Upper lobe of left lung (tissue), 6 donors: ENCODE measurements at regions not wholly inside any gene's neighbourhood (a gene's known extent, or its start where the extent isn't known, plus 50 kb on each side); places are given as distances from the start of the nearest gene placed in this dataset.

Experiments used
- ATAC-seq, 2 donors: fragments of 200-7000 bp; cut with Tn5 transposase; one replicate each; pipeline ENCODE4 v1.9.1; 2022; ENCODE audit warnings: mild to moderate bottlenecking in 2 of 2, moderate library complexity in 2 of 2; ENCODE audit not compliant: low FRiP score in 2 of 2
- DNase-seq, 2 donors: peaks; one replicate each; pipeline ENCODE4 v3.0.0-alpha.2; 2019 to 2020
- H3K27ac ChIP-seq, 4 donors: fragments of 200-600 bp; sonication (generic); one replicate each; pipeline ENCODE4 v1.5.1; 2016 to 2019
- H3K27me3 ChIP-seq, 4 donors: fragments of 200-600 bp; sonication (generic); one replicate each; pipeline ENCODE4 v1.5.1; 2017 to 2019
- H3K36me3 ChIP-seq, 4 donors: fragments of 200-600 bp; sonication (generic); one replicate each; pipeline ENCODE4 v1.5.1; 2016 to 2019
- H3K4me1 ChIP-seq, 4 donors: fragments of 200-600 bp; sonication (generic); one replicate each; pipeline ENCODE4 v1.5.1; 2018 to 2019
- H3K4me3 ChIP-seq, 4 donors: fragments of 200-600 bp; sonication (generic); one replicate each; pipeline ENCODE4 v1.5.1; 2017 to 2019; ENCODE audit warnings: mild to moderate bottlenecking in 2 of 4, moderate library complexity in 1 of 4
- H3K9me3 ChIP-seq, 4 donors: fragments of 200-600 bp; sonication (generic); one replicate each; pipeline ENCODE4 v1.5.1; 2018 to 2019
- CTCF ChIP-seq, 6 experiments: fragments of 450-650 bp in 4 of 6; fragments of 200-600 bp in 2 of 6; sonication (generic) in 2 of 6; IDR thresholded peaks; one replicate each; pipeline ENCODE4 v1.5.1; 2016 to 2019; ENCODE audit warnings: antibody characterized with exemption in 6 of 6
- EP300 ChIP-seq, 4 donors: sonication (generic); formaldehyde crosslinking; IDR thresholded peaks; one replicate each; pipeline ENCODE4 v1.5.1; 2017; ENCODE audit warnings: antibody characterized with exemption in 4 of 4, control low read depth in 2 of 4
- POLR2A ChIP-seq, 4 donors: fragments of 450-650 bp; IDR thresholded peaks; one replicate each; pipeline ENCODE4 v1.5.1; 2016 to 2017; ENCODE audit warnings: antibody characterized with exemption in 4 of 4, mild to moderate bottlenecking in 2 of 4
- POLR2AphosphoS5 ChIP-seq, 2 donors: sonication (generic); formaldehyde crosslinking; IDR thresholded peaks; one replicate each; pipeline ENCODE4 v1.5.1; 2017; ENCODE audit warnings: antibody characterized with exemption in 2 of 2
- WGBS, 2 donors: methylation state at CpG; one replicate each; pipeline ENCODE4 v1.1.5; 2017 to 2018; 5-methylcytosine and 5-hydroxymethylcytosine counted together
- donor health status: DM: no; HTN: no; CAD: no; lungs with moderate emphysema.
- donor health status: DM: no; HTN: yes; CAD: no; lungs with severe emphysema.

- TF ChIP-seq POLR2AphosphoS5 (IDR thresholded peaks at IDR 0.05) (no peak), EP300 (IDR thresholded peaks at IDR 0.05) (no peak), POLR2A (IDR thresholded peaks at IDR 0.05) (no peak), CTCF (IDR thresholded peaks at IDR 0.05) (no peak)
- H3K4me3 ChIP-seq, result no peak overlapping the region
- H3K36me3 ChIP-seq, result no peaks in the 10 kb centered on the region
- no peaks in the 10 kb centered on the region for H3K27me3 ChIP-seq
- WGBS, 2 donors, result 91 to 92% methylated on average over 4 of the region's 4 CpGs
- H3K4me1 ChIP-seq, result no peaks in the 10 kb centered on the region
- ATAC-seq (no peak), DNase-seq (no peak)
- H3K27ac ChIP-seq, result no peak overlapping the region
- no peaks in the 10 kb centered on the region for H3K9me3 ChIP-seq
These were observed 52.8 kb downstream of the SOX2 start for GRCh38 chr3:181764544-181764943.

- Histone ChIP-seq H3K4me1 (no peaks in the 10 kb centered on the region), H3K4me3 (no peak overlapping the region), H3K27ac (no peak overlapping the region), H3K9me3 (no peaks in the 10 kb centered on the region), H3K36me3 (no peaks in the 10 kb centered on the region), H3K27me3 (no peaks in the 10 kb centered on the region)
- ATAC-seq (no peak), DNase-seq (no peak)
- TF ChIP-seq POLR2A (IDR thresholded peaks at IDR 0.05) (no peak), EP300 (IDR thresholded peaks at IDR 0.05) (no peak), CTCF (IDR thresholded peaks at IDR 0.05) (no peak), POLR2AphosphoS5 (IDR thresholded peaks at IDR 0.05) (no peak)
- 90 to 91% methylated on average over 5 of the region's 5 CpGs for WGBS, 2 donors
These were observed 58.6 kb downstream of the SOX2 start for GRCh38 chr3:181770296-181770695.

- Histone ChIP-seq H3K4me1 (no peaks in the 10 kb centered on the region), H3K27me3 (no peaks in the 10 kb centered on the region), H3K27ac (no peak overlapping the region), H3K4me3 (no peak overlapping the region), H3K36me3 (no peaks in the 10 kb centered on the region), H3K9me3 (no peaks in the 10 kb centered on the region)
- DNase-seq (no peak), ATAC-seq (no peak)
- WGBS, 2 donors, result 58 to 62% methylated on average over 3 of the region's 3 CpGs
- no peak for TF ChIP-seq CTCF (IDR thresholded peaks at IDR 0.05)
These were observed 59.4 kb downstream of the SOX2 start for GRCh38 chr3:181771120-181771519.

- no peak overlapping the region for H3K27ac ChIP-seq
- H3K4me1 ChIP-seq, result no peaks in the 10 kb centered on the region
- ATAC-seq (no peak), DNase-seq (no peak)
- no peak for TF ChIP-seq POLR2A (IDR thresholded peaks at IDR 0.05)
- TF ChIP-seq CTCF (IDR thresholded peaks at IDR 0.05), result no peak
- WGBS, 2 donors, result 56 to 86% methylated on average over 2 of the region's 2 CpGs
- no peaks in the 10 kb centered on the region for H3K27me3 ChIP-seq
- H3K9me3 ChIP-seq, result no peaks in the 10 kb centered on the region
- H3K4me3 ChIP-seq, result no peak overlapping the region
- H3K36me3 ChIP-seq, result no peaks in the 10 kb centered on the region
These were observed 60.4 kb downstream of the SOX2 start for GRCh38 chr3:181772166-181772565.

GRCh38 chr3:181773921-181774320 lies 62.2 kb downstream of the SOX2 start:
- Histone ChIP-seq H3K4me3 (no peak overlapping the region), H3K4me1 (no peaks in the 10 kb centered on the region), H3K27ac (no peak overlapping the region), H3K36me3 (no peaks in the 10 kb centered on the region), H3K27me3 (no peaks in the 10 kb centered on the region), H3K9me3 (no peaks in the 10 kb centered on the region)
- no peak for ATAC-seq
- TF ChIP-seq POLR2AphosphoS5 (IDR thresholded peaks at IDR 0.05), result no peak
- 74 to 89% methylated on average over 4 of the region's 4 CpGs for WGBS, 2 donors
- DNase-seq, result no peak
